ENCODE measurements at regions not wholly inside any gene's neighbourhood (a gene's known extent, or its start where the extent isn't known, plus 50 kb on each side); places are given as distances from the start of the nearest gene placed in this dataset.

- TF ChIP-seq CTCF (IDR thresholded peaks at IDR 0.05) = no peak
- no peak for TF ChIP-seq EP300 (IDR thresholded peaks at IDR 0.05)
Measured at GRCh38 chr10:131579251-131580071, 267.9 kb upstream of the TCERG1L start.
